HCT116 (cell line): ENCODE measurements at regions not wholly inside any gene's neighbourhood (a gene's known extent, or its start where the extent isn't known, plus 50 kb on each side); places are given as distances from the start of the nearest gene placed in this dataset.

Source experiments
- ATAC-seq: fragments of 200-7000 bp; cut with Tn5 transposase; 2 replicates; pipeline ENCODE4 v1.9.1; 2020; ENCODE audit warnings: mild to moderate bottlenecking, moderate library complexity
- BruUV-seq: library from RNA; stranded (reverse); fragments of 400-500 nt; replicated peaks from 2 replicates; lab custom pipeline; 2021; lab: Mats Ljungman, UMichigan
- CTCF ChIA-PET: fragments of 300-600 bp; sonication (Branson Sonifier 250); formaldehyde crosslinking; loops from one replicate; lab custom pipeline; 2021; ENCODE audit warnings: antibody characterized with exemption; lab: Charles Lee
- POLR2A ChIA-PET: fragments of 300-600, 350-600 bp; sonication (Branson Sonifier 250); formaldehyde crosslinking; loops from one replicate; lab custom pipeline; 2021; ENCODE audit warnings: antibody characterized with exemption; lab: Charles Lee
- RAD21 ChIA-PET, 2 experiments: fragments of 300-600 bp; sonication (Branson Sonifier 250); formaldehyde crosslinking; loops; one replicate each; lab custom pipeline; 2023; ENCODE audit warnings: low total read pairs in 2 of 2; ENCODE audit not compliant: uncharacterized antibody in 2 of 2, unreplicated experiment in 2 of 2, low non-redundant PET in 1 of 2; lab: Charles Lee
- DNase-seq: peaks from one replicate; pipeline ENCODE4 v3.0.0-alpha.2; 2010; ENCODE audit warnings: low read depth, low spot score
- H2AFZ ChIP-seq: fragments of 200-600 bp; shearing (Covaris generic), sonication (generic); 2 replicates; pipeline ENCODE4 v1.6.1; 2017; ENCODE audit warnings: low read depth, mixed run types, mixed read lengths, antibody characterized with exemption, low read length; ENCODE audit not compliant: poor library complexity, severe bottlenecking
- H3K27ac ChIP-seq: 2 replicates; pipeline ENCODE4 v1.5.1; 2012; ENCODE audit warnings: low read depth, low read length
- H3K27me3 ChIP-seq: fragments of 200-600 bp; sonication (generic); 2 replicates; pipeline ENCODE4 v1.6.1; 2016; ENCODE audit warnings: mixed run types, low read length, mixed read lengths; ENCODE audit not compliant: insufficient read depth
- H3K36me3 ChIP-seq, 2 experiments: fragments of 200-500 bp in 1 of 2; fragments of 200-600 bp in 1 of 2; sonication (Bioruptor generic) in 1 of 2; sonication (generic) in 1 of 2; 2 replicates each; pipeline versions ENCODE4 v1.5.1 to v1.6.1; 2014 to 2016; ENCODE audit warnings: low read length in 2 of 2, inconsistent platforms in 1 of 2, mixed read lengths in 1 of 2, mixed run types in 1 of 2; ENCODE audit not compliant: insufficient read depth in 2 of 2, control insufficient read depth in 1 of 2
- H3K4me1 ChIP-seq, 2 experiments: fragments of 200-600 bp in 1 of 2; sonication (generic) in 1 of 2; 2 replicates each; pipeline versions ENCODE4 v1.5.1 to v1.6.1; 2012 to 2017; ENCODE audit warnings: low read length in 2 of 2, inconsistent platforms in 1 of 2, mild to moderate bottlenecking in 1 of 2, mixed read lengths in 1 of 2, mixed run types in 1 of 2, moderate library complexity in 1 of 2; ENCODE audit not compliant: insufficient read depth in 2 of 2, control insufficient read depth in 1 of 2
- H3K4me2 ChIP-seq: fragments of 200-600 bp; sonication (generic); 2 replicates; pipeline ENCODE4 v1.6.1; 2017; ENCODE audit warnings: mixed run types, low read length, mixed read lengths
- H3K4me3 ChIP-seq, 2 experiments: fragments of 200-600 bp in 1 of 2; sonication (generic) in 1 of 2; replicated peaks in 1 of 2; 2 replicates each; pipeline ENCODE4 v1.5.1; 2011 to 2016; ENCODE audit warnings: low read length in 2 of 2, control low read depth in 1 of 2, low read depth in 1 of 2, mild to moderate bottlenecking in 1 of 2, mixed read lengths in 1 of 2, mixed run types in 1 of 2
- H3K79me2 ChIP-seq: fragments of 200-600 bp; sonication (generic); 2 replicates; pipeline ENCODE4 v1.6.1; 2017; ENCODE audit warnings: mild to moderate bottlenecking, mixed run types, low read length, moderate library complexity, mixed read lengths; ENCODE audit not compliant: insufficient read depth
- H3K9ac ChIP-seq: fragments of 200-600 bp; sonication (generic); 2 replicates; pipeline ENCODE4 v1.6.1; 2016; ENCODE audit warnings: low read length, mixed read lengths
- H3K9me2 ChIP-seq: fragments of 200-600 bp; sonication (generic), shearing (Covaris generic); 2 replicates; pipeline ENCODE4 v1.6.1; 2017; ENCODE audit warnings: mixed run types, mild to moderate bottlenecking, moderate library complexity; ENCODE audit not compliant: insufficient read depth
- H3K9me3 ChIP-seq, 2 experiments: fragments of 200-500 bp in 1 of 2; fragments of 200-600 bp in 1 of 2; sonication (Bioruptor generic) in 1 of 2; sonication (generic) in 1 of 2; 2 replicates each; pipeline ENCODE4 v1.6.1; 2014 to 2017; ENCODE audit warnings: low read length in 2 of 2, mixed read lengths in 2 of 2, inconsistent platforms in 1 of 2, low read depth in 1 of 2, mild to moderate bottlenecking in 1 of 2, mixed run types in 1 of 2, moderate library complexity in 1 of 2; ENCODE audit not compliant: control insufficient read depth in 1 of 2, insufficient read depth in 1 of 2
- H4K20me1 ChIP-seq: fragments of 200-600 bp; sonication (generic), shearing (Covaris generic); 2 replicates; pipeline ENCODE4 v1.6.1; 2017; ENCODE audit warnings: mixed run types, mild to moderate bottlenecking, moderate library complexity; ENCODE audit not compliant: insufficient read depth
- EZH2 ChIP-seq: fragments of 200-600 bp; sonication (generic); IDR thresholded peaks from 2 replicates; pipeline ENCODE4 v1.6.1; 2017; ENCODE audit warnings: antibody characterized with exemption, mixed run types
- FOSL1 ChIP-seq: IDR thresholded peaks from 2 replicates; pipeline ENCODE4 v1.6.1; 2012; ENCODE audit warnings: low read depth
- MAX ChIP-seq: IDR thresholded peaks from 2 replicates; pipeline ENCODE4 v1.6.1; 2012
- POLR2A ChIP-seq: IDR thresholded peaks from 2 replicates; pipeline ENCODE4 v1.7.0; 2011; ENCODE audit warnings: borderline replicate concordance; ENCODE audit not compliant: insufficient read depth, insufficient read length; ENCODE audit errors: extremely low read depth
- REST ChIP-seq: IDR thresholded peaks from 2 replicates; pipeline ENCODE4 v1.6.1; 2012; ENCODE audit warnings: low read depth
- SP1 ChIP-seq: IDR thresholded peaks from 2 replicates; pipeline ENCODE4 v1.6.1; 2012; ENCODE audit warnings: low read depth
- ZNF274 ChIP-seq: fragments of 200-500 bp; sonication (Bioruptor generic); IDR thresholded peaks from 2 replicates; pipeline ENCODE4 v1.6.1; 2014; ENCODE audit warnings: mild to moderate bottlenecking, low read depth, low read length, inconsistent platforms
- intact Hi-C: fragments of 100-400 bp; cut with micrococcal nuclease; formaldehyde crosslinking; loops from 2 replicates; pipeline ENCODE4 v1.10.0; 2022
- TF ChIP-seq, protein P1 (sequence below): IDR thresholded peaks from 2 replicates; pipeline ENCODE4 v1.6.1; 2012

GRCh38 chr14:98962118-98962517 lies 309.9 kb downstream of the BCL11B start:
- H3K4me3 ChIP-seq = no peak overlapping the region
- DNase-seq (no peak), ATAC-seq (no peak)
- no peaks in the 10 kb centered on the region for H3K79me2 ChIP-seq
- no peak overlapping the region for H3K4me2 ChIP-seq
- CTCF ChIA-PET = no interaction called here
- no peaks in the 10 kb centered on the region for H3K9me2 ChIP-seq
- TF ChIP-seq FOSL1 (no peak), SP1 (no peak), REST (no peak), EZH2 (no peak), MAX (no peak), ZNF274 (no peak), POLR2A (no peak)
- TF ChIP-seq, protein P1, sequence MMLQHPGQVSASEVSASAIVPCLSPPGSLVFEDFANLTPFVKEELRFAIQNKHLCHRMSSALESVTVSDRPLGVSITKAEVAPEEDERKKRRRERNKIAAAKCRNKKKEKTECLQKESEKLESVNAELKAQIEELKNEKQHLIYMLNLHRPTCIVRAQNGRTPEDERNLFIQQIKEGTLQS = no peak
- TF ChIP-seq, all 23 proteins: peak for 0
- Histone ChIP-seq H3K36me3 (no peaks in the 10 kb centered on the region), H3K9ac (no peak overlapping the region), H3K27ac (no peak overlapping the region), H3K27me3 (peaks cover 28% of the 10 kb centered on the region; the same call in 1 of the 2 replicates), H2AFZ (no peak overlapping the region), H3K4me1 (0 out of 4 replicates have a peak, but pooled peaks cover 0 to 5% of the 10 kb centered on the region in 2 experiments), H4K20me1 (no peaks in the 10 kb centered on the region), H3K9me3 (no peaks in the 10 kb centered on the region)
- POLR2A ChIA-PET = no interaction called here
- RAD21 ChIA-PET = no interaction called here
- intact Hi-C loops = no loop called here
- no TSS peak for BruUV-seq
